HG02981 (cell line): ENCODE measurements at regions not wholly inside any gene's neighbourhood (a gene's known extent, or its start where the extent isn't known, plus 50 kb on each side); places are given as distances from the start of the nearest gene placed in this dataset.

ENCODE experiments used
- ATAC-seq: cut with Tn5 transposase; IDR thresholded peaks from one replicate; pipeline ENCODE4 v1.9.1; 2021; ENCODE audit warnings: mild to moderate bottlenecking, moderate library complexity; ENCODE audit not compliant: unreplicated experiment

- ATAC-seq: no peak
These were observed 75.9 kb upstream of the DOCK9 start for GRCh38 chr13:99053636-99054233.

GRCh38 chr13:99055281-99055680 lies 77.4 kb upstream of the DOCK9 start:
- ATAC-seq: no peak

DNA sequence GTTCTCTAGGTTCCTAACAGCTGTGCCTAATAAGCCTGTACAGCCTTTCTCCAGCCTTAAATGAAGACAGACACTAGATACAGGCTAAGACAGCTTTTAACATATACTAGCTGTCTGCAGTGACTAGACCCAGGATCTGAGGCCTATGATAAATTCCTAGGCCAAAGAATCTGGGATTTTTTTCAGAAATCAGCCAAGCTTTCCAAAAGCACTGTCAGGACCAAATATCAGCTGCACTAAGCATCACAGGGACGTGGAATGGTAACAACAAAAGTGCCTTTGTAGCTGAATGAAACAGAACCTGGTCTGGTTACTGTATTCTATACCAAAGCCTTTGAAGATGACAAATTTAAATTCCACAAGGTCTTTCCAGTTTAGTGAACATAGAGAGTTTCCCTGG lies 77.9 kb upstream of the DOCK9 start:
- no peak for ATAC-seq

GRCh38 chr13:99056381-99057014 lies 78.6 kb upstream of the DOCK9 start:
- ATAC-seq: no peak

DNA sequence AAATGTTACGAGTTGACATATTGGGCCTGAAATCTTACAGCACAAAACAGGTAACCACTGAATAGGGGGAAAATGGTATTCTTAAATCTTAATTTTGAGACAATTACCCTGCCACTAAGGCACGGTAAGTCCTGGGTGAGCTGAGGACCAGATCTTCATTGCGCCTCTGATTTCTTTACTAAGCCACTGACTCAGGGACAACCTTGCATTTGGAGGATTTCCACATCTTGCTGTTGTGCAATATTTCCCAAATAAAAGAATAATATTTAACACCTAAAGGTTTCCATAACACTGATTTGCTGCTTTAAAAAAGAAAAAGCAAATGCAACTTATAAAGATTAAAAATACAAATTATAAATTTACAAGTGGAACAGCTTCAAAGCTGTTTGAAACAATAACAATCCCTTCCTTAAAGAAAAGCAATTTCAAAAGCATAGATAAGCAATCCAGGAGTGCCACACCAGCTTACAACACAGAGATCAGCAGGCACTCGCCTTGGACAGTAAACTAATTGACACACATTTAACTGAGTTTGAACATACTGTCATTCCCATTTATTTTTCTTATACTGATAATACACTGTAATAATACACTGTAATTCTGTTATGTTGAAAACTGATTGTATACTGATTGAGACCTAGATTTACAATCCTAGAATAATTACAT lies 79.6 kb upstream of the DOCK9 start:
- no peak for ATAC-seq

GRCh38 chr13:99058527-99059495 lies 80.9 kb upstream of the DOCK9 start:
- ATAC-seq: no peak

DNA sequence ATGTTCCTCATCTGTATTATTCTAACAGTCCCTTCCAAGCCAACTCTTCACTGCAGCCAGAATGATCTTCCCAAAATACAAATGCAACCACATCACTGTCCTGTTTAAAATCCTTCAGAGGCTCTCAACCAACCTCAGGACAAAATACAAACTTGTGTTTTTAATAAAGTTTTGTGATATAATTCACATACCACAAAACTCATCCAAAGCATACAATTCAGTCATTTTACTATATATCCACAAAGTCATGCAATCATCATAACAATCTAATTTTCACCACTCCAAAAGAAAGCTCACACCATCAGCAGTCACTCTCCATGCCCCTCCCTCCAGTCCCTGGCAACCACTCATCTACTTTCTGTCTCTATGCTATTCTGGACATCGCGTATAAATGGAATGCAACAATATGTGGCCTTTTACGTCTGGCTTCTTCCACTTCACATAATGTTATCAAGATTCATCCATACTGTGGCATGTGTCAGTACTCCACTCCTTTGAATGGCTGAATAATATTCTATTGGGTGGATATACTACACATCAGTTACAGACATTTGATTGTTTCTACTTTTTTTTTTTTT lies 81.7 kb upstream of the DOCK9 start:
- no peak for ATAC-seq

- no peak for ATAC-seq
These were observed 83.5 kb upstream of the DOCK9 start for GRCh38 chr13:99061411-99061810.

GRCh38 chr13:99062593-99062992 lies 84.7 kb upstream of the DOCK9 start:
- no peak for ATAC-seq

DNA sequence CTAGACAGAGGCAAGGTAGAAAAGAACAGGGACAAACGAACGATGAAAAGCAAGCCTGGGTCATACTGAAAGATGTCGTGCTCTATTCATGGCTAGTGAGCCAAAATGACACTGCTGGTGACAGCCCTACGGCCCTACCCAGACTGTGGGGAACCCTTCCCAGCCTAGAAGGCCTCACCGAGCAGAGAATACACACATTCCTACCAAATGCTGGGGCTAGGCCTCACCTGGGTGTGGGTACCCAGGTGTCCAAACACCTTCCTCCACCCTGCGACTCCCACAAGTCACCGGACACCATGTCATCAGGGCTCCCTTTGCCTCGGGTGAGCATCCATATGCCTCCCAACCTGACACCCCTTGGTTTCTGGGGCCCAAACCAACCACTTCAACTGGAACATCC lies 85.3 kb upstream of the DOCK9 start:
- ATAC-seq: no peak

- ATAC-seq: no peak
These were observed 86.1 kb upstream of the DOCK9 start for GRCh38 chr13:99063952-99064351.

- ATAC-seq: no peak
These were observed 86.9 kb upstream of the DOCK9 start for GRCh38 chr13:99064624-99065234.

DNA sequence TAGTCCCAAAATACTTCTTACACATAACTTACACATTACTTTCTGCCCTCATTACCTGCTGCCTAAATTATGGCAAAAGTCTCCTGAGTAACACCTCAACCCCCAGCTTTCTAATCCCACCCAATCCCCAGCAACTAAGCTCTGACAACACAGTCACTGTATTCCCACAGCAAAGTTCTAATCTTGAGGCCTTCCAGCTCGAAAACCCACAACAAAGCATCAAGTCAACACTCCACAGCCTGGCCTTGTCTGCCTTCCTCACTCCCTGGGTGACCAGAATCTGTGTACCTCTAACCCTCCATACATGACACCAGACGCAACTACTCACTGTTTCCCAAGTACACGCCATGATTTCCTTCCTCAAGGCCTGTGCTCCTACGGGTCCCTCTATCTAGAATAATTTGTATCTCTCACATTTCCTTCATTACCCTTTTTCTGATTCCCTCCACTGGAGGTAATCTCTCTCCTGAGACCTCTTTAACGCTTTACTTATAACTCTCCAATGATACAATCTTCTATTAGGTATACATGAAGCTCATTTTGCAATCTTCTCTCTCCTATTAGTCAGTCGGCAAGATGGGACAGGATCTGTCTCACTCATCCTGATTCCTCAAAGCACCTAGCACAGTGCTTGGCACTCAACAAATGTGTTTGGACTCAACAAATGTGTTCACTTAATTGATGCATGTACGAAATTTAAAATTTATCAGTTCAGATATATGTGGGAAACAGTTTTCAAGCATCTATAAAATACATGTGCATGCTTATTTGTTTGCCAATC lies 87.6 kb upstream of the DOCK9 start:
- no peak for ATAC-seq

GRCh38 chr13:99066219-99066618 lies 88.4 kb upstream of the DOCK9 start:
- no peak for ATAC-seq

DNA sequence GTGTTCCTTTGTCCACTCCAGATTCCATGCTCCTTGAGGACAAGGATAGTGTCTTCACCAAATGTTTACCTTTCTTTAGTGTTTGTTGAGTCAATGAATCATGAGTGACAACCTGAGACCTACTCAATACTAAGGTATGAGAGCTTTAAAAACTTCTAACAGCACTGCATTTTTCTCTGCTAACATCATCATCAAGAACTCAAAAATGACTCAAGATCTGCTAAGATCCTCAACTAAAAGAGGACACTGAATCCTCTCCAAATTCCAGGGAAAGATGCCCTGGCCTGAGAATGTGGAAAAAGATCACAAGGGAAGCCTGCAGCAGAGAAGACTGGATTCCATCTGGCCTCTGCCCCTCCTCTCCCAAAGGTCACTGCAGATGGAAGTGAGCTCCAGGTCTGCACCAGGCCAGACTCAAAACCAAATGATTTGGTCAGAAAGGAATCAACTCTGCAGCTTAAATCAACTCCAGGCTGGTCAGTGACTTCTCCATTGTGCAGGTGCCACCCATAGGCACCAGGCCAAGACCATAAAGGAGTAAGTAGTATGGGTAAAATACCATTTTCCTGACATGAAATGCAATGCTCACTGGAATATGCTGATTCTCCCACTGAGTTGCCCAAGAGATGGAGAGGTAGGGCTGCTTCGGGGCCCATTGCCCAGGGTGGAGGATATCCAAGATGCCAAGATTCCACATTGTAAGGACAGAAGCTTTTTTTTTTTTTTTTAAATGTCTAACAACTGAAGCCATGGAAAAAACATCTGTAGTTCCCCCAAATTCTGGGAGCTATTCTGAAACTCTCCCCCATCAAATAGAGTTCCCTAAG lies 89.5 kb upstream of the DOCK9 start:
- ATAC-seq: no peak

DNA sequence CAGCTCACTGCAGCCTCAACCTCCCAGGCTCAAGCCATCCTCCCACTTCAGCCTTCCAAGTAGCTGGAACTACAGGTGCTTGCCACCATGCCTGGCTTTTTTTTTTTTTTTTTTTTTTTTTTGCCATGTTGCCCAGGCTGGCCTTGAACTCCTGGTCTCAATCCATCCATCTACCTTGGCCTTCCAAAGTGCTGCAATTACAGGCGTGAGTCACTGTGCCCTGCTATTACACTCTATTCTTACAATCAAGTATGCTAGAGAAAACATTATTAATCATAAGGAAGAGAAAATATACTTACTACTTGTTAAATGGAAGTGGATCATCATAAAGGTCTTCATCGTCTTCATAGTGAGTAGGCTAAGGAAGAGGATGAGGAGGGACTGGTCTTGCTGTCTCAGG lies 93.3 kb upstream of the DOCK9 start:
- ATAC-seq: no peak

- no peak for ATAC-seq
These were observed 93.8 kb upstream of the DOCK9 start for GRCh38 chr13:99071666-99072065.

DNA sequence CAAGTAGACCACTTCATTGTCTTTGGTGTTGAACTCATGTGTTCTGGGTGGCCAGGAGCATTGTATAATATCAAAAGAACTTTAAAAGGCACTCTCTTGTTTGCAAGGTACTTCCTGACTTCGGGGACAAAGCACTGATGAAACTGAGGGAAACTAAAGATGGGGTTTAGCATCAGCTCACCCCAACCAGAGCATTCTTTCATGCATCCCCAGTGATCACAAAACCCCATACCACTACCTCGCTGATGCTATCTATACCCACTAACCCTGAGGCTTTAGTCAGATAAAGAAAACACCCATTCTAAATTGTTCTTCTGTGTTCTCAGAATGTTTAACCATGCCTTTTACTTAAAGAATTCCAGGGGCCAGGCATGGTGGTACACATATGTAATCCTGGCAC lies 94.5 kb upstream of the DOCK9 start:
- no peak for ATAC-seq

DNA sequence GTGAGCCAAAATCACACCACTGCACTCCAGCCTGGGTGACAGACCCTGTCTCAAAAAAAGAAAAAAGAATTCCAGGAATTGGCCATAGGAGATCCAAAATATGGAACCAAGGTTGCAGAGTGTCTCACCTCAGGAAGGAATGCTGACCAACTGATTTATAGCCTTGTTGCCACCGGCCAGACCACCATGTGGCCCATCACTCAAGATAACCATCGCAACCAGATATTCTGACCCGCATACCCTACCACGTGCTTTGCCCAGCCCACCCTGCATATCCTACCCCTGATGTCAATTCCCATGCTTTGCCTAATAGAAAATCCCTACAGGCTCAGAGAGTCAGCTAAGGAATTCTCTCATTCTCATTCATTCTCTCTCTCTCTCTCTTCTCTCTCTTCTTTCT lies 95.1 kb upstream of the DOCK9 start:
- no peak for ATAC-seq
